HCT116 (cell line): ENCODE measurements at regions not wholly inside any gene's neighbourhood (a gene's known extent, or its start where the extent isn't known, plus 50 kb on each side); places are given as distances from the start of the nearest gene placed in this dataset.

Experiments
- ATAC-seq: fragments of 200-7000 bp; cut with Tn5 transposase; 2 replicates; pipeline ENCODE4 v1.9.1; 2020; ENCODE audit warnings: mild to moderate bottlenecking, moderate library complexity
- BruUV-seq: library from RNA; stranded (reverse); fragments of 400-500 nt; replicated peaks from 2 replicates; lab custom pipeline; 2021; lab: Mats Ljungman, UMichigan
- CTCF ChIA-PET: fragments of 300-600 bp; sonication (Branson Sonifier 250); formaldehyde crosslinking; loops from one replicate; lab custom pipeline; 2021; ENCODE audit warnings: antibody characterized with exemption; lab: Charles Lee
- POLR2A ChIA-PET: fragments of 300-600, 350-600 bp; sonication (Branson Sonifier 250); formaldehyde crosslinking; loops from one replicate; lab custom pipeline; 2021; ENCODE audit warnings: antibody characterized with exemption; lab: Charles Lee
- RAD21 ChIA-PET, 2 experiments: fragments of 300-600 bp; sonication (Branson Sonifier 250); formaldehyde crosslinking; loops; one replicate each; lab custom pipeline; 2023; ENCODE audit warnings: low total read pairs in 2 of 2; ENCODE audit not compliant: uncharacterized antibody in 2 of 2, unreplicated experiment in 2 of 2, low non-redundant PET in 1 of 2; lab: Charles Lee
- DNase-seq: peaks from one replicate; pipeline ENCODE4 v3.0.0-alpha.2; 2010; ENCODE audit warnings: low read depth, low spot score
- H2AFZ ChIP-seq: fragments of 200-600 bp; shearing (Covaris generic), sonication (generic); 2 replicates; pipeline ENCODE4 v1.6.1; 2017; ENCODE audit warnings: low read depth, mixed run types, mixed read lengths, antibody characterized with exemption, low read length; ENCODE audit not compliant: poor library complexity, severe bottlenecking
- H3K27ac ChIP-seq: 2 replicates; pipeline ENCODE4 v1.5.1; 2012; ENCODE audit warnings: low read depth, low read length
- H3K27me3 ChIP-seq: fragments of 200-600 bp; sonication (generic); 2 replicates; pipeline ENCODE4 v1.6.1; 2016; ENCODE audit warnings: mixed run types, low read length, mixed read lengths; ENCODE audit not compliant: insufficient read depth
- H3K36me3 ChIP-seq, 2 experiments: fragments of 200-500 bp in 1 of 2; fragments of 200-600 bp in 1 of 2; sonication (Bioruptor generic) in 1 of 2; sonication (generic) in 1 of 2; 2 replicates each; pipeline versions ENCODE4 v1.5.1 to v1.6.1; 2014 to 2016; ENCODE audit warnings: low read length in 2 of 2, inconsistent platforms in 1 of 2, mixed read lengths in 1 of 2, mixed run types in 1 of 2; ENCODE audit not compliant: insufficient read depth in 2 of 2, control insufficient read depth in 1 of 2
- H3K4me1 ChIP-seq, 2 experiments: fragments of 200-600 bp in 1 of 2; sonication (generic) in 1 of 2; 2 replicates each; pipeline versions ENCODE4 v1.5.1 to v1.6.1; 2012 to 2017; ENCODE audit warnings: low read length in 2 of 2, inconsistent platforms in 1 of 2, mild to moderate bottlenecking in 1 of 2, mixed read lengths in 1 of 2, mixed run types in 1 of 2, moderate library complexity in 1 of 2; ENCODE audit not compliant: insufficient read depth in 2 of 2, control insufficient read depth in 1 of 2
- H3K4me2 ChIP-seq: fragments of 200-600 bp; sonication (generic); 2 replicates; pipeline ENCODE4 v1.6.1; 2017; ENCODE audit warnings: mixed run types, low read length, mixed read lengths
- H3K4me3 ChIP-seq, 2 experiments: fragments of 200-600 bp in 1 of 2; sonication (generic) in 1 of 2; replicated peaks in 1 of 2; 2 replicates each; pipeline ENCODE4 v1.5.1; 2011 to 2016; ENCODE audit warnings: low read length in 2 of 2, control low read depth in 1 of 2, low read depth in 1 of 2, mild to moderate bottlenecking in 1 of 2, mixed read lengths in 1 of 2, mixed run types in 1 of 2
- H3K79me2 ChIP-seq: fragments of 200-600 bp; sonication (generic); 2 replicates; pipeline ENCODE4 v1.6.1; 2017; ENCODE audit warnings: mild to moderate bottlenecking, mixed run types, low read length, moderate library complexity, mixed read lengths; ENCODE audit not compliant: insufficient read depth
- H3K9ac ChIP-seq: fragments of 200-600 bp; sonication (generic); 2 replicates; pipeline ENCODE4 v1.6.1; 2016; ENCODE audit warnings: low read length, mixed read lengths
- H3K9me2 ChIP-seq: fragments of 200-600 bp; sonication (generic), shearing (Covaris generic); 2 replicates; pipeline ENCODE4 v1.6.1; 2017; ENCODE audit warnings: mixed run types, mild to moderate bottlenecking, moderate library complexity; ENCODE audit not compliant: insufficient read depth
- H3K9me3 ChIP-seq, 2 experiments: fragments of 200-500 bp in 1 of 2; fragments of 200-600 bp in 1 of 2; sonication (Bioruptor generic) in 1 of 2; sonication (generic) in 1 of 2; 2 replicates each; pipeline ENCODE4 v1.6.1; 2014 to 2017; ENCODE audit warnings: low read length in 2 of 2, mixed read lengths in 2 of 2, inconsistent platforms in 1 of 2, low read depth in 1 of 2, mild to moderate bottlenecking in 1 of 2, mixed run types in 1 of 2, moderate library complexity in 1 of 2; ENCODE audit not compliant: control insufficient read depth in 1 of 2, insufficient read depth in 1 of 2
- H4K20me1 ChIP-seq: fragments of 200-600 bp; sonication (generic), shearing (Covaris generic); 2 replicates; pipeline ENCODE4 v1.6.1; 2017; ENCODE audit warnings: mixed run types, mild to moderate bottlenecking, moderate library complexity; ENCODE audit not compliant: insufficient read depth
- CBX3 ChIP-seq: IDR thresholded peaks from 2 replicates; pipeline ENCODE4 v1.6.1; 2012; ENCODE audit warnings: low read depth
- CEBPB ChIP-seq: IDR thresholded peaks from 2 replicates; pipeline ENCODE4 v1.6.1; 2012; ENCODE audit warnings: low read depth
- CTCF ChIP-seq, 3 experiments: fragments of 200-600 bp in 1 of 3; sonication (generic) in 1 of 3; IDR thresholded peaks in 2 of 3; conservative IDR thresholded peaks in 1 of 3; 2 replicates each; pipeline ENCODE4 v1.5.1; 2012 to 2017; ENCODE audit warnings: low read depth in 2 of 3, low read length in 2 of 3, antibody characterized with exemption in 1 of 3, borderline replicate concordance in 1 of 3, control low read depth in 1 of 3, mild to moderate bottlenecking in 1 of 3, mixed read lengths in 1 of 3, mixed run types in 1 of 3, moderate library complexity in 1 of 3; ENCODE audit not compliant: insufficient read depth in 1 of 3
- EGR1 ChIP-seq: IDR thresholded peaks from 2 replicates; pipeline ENCODE4 v1.6.1; 2012; ENCODE audit warnings: low read depth
- ELF1 ChIP-seq: IDR thresholded peaks from 2 replicates; pipeline ENCODE4 v1.6.1; 2012; ENCODE audit warnings: low read depth, borderline replicate concordance
- EZH2 ChIP-seq: fragments of 200-600 bp; sonication (generic); IDR thresholded peaks from 2 replicates; pipeline ENCODE4 v1.6.1; 2017; ENCODE audit warnings: antibody characterized with exemption, mixed run types
- EZH2phosphoT487 ChIP-seq: fragments of 200-600 bp; IDR thresholded peaks from 2 replicates; pipeline ENCODE4 v1.6.1; 2018; ENCODE audit warnings: antibody characterized with exemption, borderline replicate concordance
- FOSL1 ChIP-seq: IDR thresholded peaks from 2 replicates; pipeline ENCODE4 v1.6.1; 2012; ENCODE audit warnings: low read depth
- JUND ChIP-seq: IDR thresholded peaks from 2 replicates; pipeline ENCODE4 v1.6.1; 2012
- POLR2A ChIP-seq: IDR thresholded peaks from 2 replicates; pipeline ENCODE4 v1.7.0; 2011; ENCODE audit warnings: borderline replicate concordance; ENCODE audit not compliant: insufficient read depth, insufficient read length; ENCODE audit errors: extremely low read depth
- POLR2AphosphoS5 ChIP-seq: IDR thresholded peaks from 2 replicates; pipeline ENCODE4 v1.6.1; 2011; ENCODE audit warnings: mild to moderate bottlenecking, low read depth, low read length, moderate library complexity
- RAD21 ChIP-seq: IDR thresholded peaks from 2 replicates; pipeline ENCODE4 v1.6.1; 2012; ENCODE audit warnings: low read depth, mild to moderate bottlenecking
- SP1 ChIP-seq: IDR thresholded peaks from 2 replicates; pipeline ENCODE4 v1.6.1; 2012; ENCODE audit warnings: low read depth
- SRF ChIP-seq: IDR thresholded peaks from 2 replicates; pipeline ENCODE4 v1.6.1; 2012; ENCODE audit warnings: low read depth
- ZBTB33 ChIP-seq: IDR thresholded peaks from 2 replicates; pipeline ENCODE4 v1.6.1; 2011; ENCODE audit warnings: mild to moderate bottlenecking, low read length, moderate library complexity; ENCODE audit not compliant: insufficient replicate concordance; ENCODE audit errors: extremely low read depth
- ZFX ChIP-seq: fragments of 450-650 bp; IDR thresholded peaks from 2 replicates; pipeline ENCODE4 v1.6.1; 2017
- ZNF274 ChIP-seq: fragments of 200-500 bp; sonication (Bioruptor generic); IDR thresholded peaks from 2 replicates; pipeline ENCODE4 v1.6.1; 2014; ENCODE audit warnings: mild to moderate bottlenecking, low read depth, low read length, inconsistent platforms
- intact Hi-C: fragments of 100-400 bp; cut with micrococcal nuclease; formaldehyde crosslinking; loops from 2 replicates; pipeline ENCODE4 v1.10.0; 2022

- no peak for DNase-seq
- Histone ChIP-seq H3K27me3 (no peaks in the 10 kb centered on the region), H3K4me1 (no peaks in the 10 kb centered on the region), H3K4me2 (no peak overlapping the region), H3K9me2 (no peaks in the 10 kb centered on the region), H3K9me3 (peaks cover 0 to 9% of the 10 kb centered on the region in 2 experiments; a peak in 2 of 4 replicates), H3K27ac (no peak overlapping the region), H3K36me3 (no peaks in the 10 kb centered on the region), H3K9ac (no peak overlapping the region), H3K4me3 (no peak overlapping the region), H2AFZ (no peak overlapping the region), H4K20me1 (no peaks in the 10 kb centered on the region), H3K79me2 (no peaks in the 10 kb centered on the region)
- ChIA-PET POLR2A (no interaction called here), RAD21 (no interaction called here), CTCF (no interaction called here)
- intact Hi-C loops = no loop called here
- BruUV-seq = no TSS peak
- ATAC-seq = no peak
- TF ChIP-seq ZNF274 = no peak
- no peak for TF ChIP-seq POLR2A
- TF ChIP-seq CTCF (IDR thresholded peaks at IDR 0.05 in 2 of 3, conservative IDR thresholded peaks at IDR 0.05 in 1 of 3; ENCODE audit: borderline replicate concordance in 1 of 3, insufficient read depth in 1 of 3, low read depth in 2 of 3, low read length in 2 of 3) = no peak
- no peak for TF ChIP-seq CBX3
- no peak for TF ChIP-seq SP1
- TF ChIP-seq RAD21 = no peak
Observed at GRCh38 chr2:13308989-13309388, 592.3 kb downstream of the TRIB2 start.

GRCh38 chr2:13332060-13332459 is 615.3 kb downstream of the TRIB2 start:
- ATAC-seq (no peak), DNase-seq (no peak)
- Histone ChIP-seq H3K9ac (no peak overlapping the region), H3K79me2 (no peaks in the 10 kb centered on the region), H3K27me3 (no peaks in the 10 kb centered on the region), H3K4me1 (no peaks in the 10 kb centered on the region), H3K9me3 (peaks cover 10 to 11% of the 10 kb centered on the region in 2 experiments; a peak in 2 of 4 replicates), H3K4me2 (no peak overlapping the region), H3K27ac (no peak overlapping the region), H3K4me3 (no peak overlapping the region), H2AFZ (no peak overlapping the region), H3K9me2 (no peaks in the 10 kb centered on the region), H3K36me3 (no peaks in the 10 kb centered on the region), H4K20me1 (no peaks in the 10 kb centered on the region)
- BruUV-seq = no TSS peak
- POLR2A ChIA-PET = no interaction called here
- CTCF ChIA-PET = no interaction called here
- RAD21 ChIA-PET = no interaction called here
- intact Hi-C loops = no loop called here
- TF ChIP-seq JUND (no peak), EGR1 (no peak), CEBPB (no peak), EZH2 (no peak), ZFX (no peak), CTCF (IDR thresholded peaks at IDR 0.05 in 2 of 3, conservative IDR thresholded peaks at IDR 0.05 in 1 of 3; ENCODE audit: borderline replicate concordance in 1 of 3, insufficient read depth in 1 of 3, low read depth in 2 of 3, low read length in 2 of 3) (no peak), ELF1 (no peak), ZBTB33 (no peak), FOSL1 (no peak), CBX3 (no peak), RAD21 (no peak), POLR2AphosphoS5 (no peak), SRF (no peak), EZH2phosphoT487 (no peak)
